Inflammatory macrophage treated with lipopolysaccharide for 4 hours (primary cell): ENCODE measurements at regions not wholly inside any gene's neighbourhood (a gene's known extent, or its start where the extent isn't known, plus 50 kb on each side); places are given as distances from the start of the nearest gene placed in this dataset.
"Not testable (repeated sequence)": the region's sequence is repeated elsewhere in the genome, so short reads cannot be mapped to it uniquely, and the experiment has no call there.

Experiments
- DNase-seq: peaks from one replicate; pipeline ENCODE4 v3.0.0-alpha.2; 2020

DNA sequence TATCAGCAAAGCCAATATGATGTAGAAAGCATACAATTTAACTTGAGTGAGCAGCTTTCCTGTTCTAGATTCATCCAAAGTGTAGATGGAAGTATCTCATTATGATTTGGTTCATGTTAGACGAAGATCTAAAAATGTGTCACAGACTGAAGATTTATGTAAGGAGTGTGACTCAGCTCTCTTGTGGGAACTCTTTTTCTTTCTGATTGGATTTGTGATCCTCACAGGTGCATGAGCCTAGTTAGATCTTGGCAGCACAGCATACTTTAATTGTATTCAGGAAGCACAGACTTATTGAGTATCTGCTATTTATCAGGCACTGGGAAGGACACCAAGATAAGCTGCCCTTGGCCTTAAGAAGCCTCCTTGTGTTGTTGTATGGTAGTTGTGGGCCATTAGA lies 147.1 kb downstream of the C11orf91 start:
- DNase-seq: no peak

DNA sequence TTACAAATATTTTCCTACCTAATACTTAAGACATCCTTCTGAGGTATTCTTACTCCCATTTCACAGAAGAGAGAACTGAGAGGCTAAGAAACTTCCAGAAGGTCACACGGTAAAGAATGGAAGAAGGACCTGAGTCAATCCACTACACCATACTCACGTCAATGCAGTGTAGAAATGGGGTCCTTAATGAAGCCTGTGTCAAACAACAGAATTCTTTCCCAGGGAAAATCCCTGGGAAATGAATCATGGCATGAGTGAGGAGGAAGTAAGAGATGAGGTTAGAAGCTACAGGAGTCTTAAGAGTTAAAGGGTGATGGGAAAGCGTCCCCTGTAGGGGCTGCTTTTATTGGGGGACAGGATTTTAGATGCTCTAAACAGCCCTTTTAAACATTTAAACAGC lies 147.9 kb downstream of the C11orf91 start:
- no peak for DNase-seq

DNA sequence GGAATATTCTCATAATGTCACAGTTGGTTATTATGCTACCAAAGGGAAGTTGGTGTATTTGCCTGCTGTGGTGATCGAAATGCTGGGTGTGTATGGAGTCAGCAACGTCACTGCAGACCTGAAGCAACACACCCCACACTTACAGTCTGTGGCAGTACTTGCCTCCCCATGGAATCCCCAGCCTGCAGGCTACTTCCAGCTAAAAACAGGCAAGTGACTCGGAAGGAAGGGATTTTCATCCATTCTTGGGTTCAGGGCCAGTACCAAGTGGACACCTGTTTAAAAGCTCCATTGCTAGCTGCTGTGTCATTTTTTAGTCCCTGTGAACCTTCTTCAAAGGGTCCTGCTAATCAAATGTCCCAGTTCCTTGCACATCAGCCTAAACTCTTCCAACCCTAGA lies 149.6 kb downstream of the C11orf91 start:
- no peak for DNase-seq

- no peak for DNase-seq
Observed at GRCh38 chr11:33549483-33549882, 151.1 kb downstream of the C11orf91 start.

- DNase-seq: no peak
Observed at GRCh38 chr11:33545931-33546330, 154.7 kb downstream of the C11orf91 start.

DNA sequence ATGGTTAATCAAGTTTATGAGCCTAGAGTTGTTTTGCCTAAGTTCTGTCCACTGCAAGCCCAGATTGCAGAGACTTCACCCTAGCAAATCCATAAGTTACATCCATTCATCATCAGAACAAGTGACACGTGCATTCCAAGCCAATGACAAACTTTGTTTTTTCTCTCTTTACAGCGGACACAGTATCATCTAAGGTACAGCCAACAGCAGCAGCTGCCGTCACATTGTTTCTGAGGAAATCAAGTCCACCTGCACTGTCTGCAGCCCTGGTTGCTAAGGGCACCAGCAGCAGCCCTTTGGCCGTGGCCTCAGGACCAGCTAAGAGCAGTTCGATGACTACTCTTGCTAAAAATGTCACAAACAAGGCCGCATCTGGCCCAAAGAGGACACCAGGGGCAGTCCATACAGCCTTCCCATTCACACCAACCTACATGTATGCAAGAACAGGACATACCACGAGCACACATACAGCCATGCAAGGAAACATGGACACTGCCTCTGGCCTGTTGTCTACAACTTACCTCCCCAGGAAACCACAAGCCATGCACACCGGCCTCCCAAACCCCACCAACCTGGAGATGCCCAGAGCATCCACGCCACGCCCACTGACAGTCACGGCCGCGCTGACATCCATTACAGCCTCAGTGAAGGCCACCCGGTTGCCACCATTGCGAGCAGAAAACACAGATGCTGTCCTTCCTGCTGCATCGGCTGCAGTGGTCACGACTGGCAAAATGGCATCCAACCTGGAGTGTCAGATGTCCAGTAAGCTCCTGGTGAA lies 155.8 kb downstream of the C11orf91 start:
- DNase-seq: no peak

DNA sequence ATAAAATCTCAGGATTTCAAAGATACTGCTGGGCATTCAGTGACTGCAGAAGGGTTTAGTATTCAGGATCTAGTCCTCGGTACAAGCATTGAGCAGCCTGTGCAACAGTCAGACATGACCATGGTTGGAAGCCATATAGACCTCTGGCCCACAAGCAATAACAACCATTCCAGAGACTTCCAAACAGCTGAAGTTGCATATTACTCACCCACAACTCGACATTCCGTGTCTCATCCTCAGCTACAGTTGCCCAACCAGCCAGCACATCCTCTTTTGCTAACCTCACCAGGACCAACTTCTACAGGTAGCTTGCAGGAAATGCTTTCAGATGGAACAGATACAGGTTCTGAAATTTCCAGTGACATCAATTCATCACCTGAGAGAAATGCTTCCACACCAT lies 156.8 kb downstream of the C11orf91 start:
- no peak for DNase-seq

- peak; percentile 22 for DNase-seq
Observed at GRCh38 chr11:33542921-33543320, 157.7 kb downstream of the C11orf91 start.

GRCh38 chr11:33540946-33541915 lies 159.4 kb downstream of the C11orf91 start:
- DNase-seq: no peak

DNA sequence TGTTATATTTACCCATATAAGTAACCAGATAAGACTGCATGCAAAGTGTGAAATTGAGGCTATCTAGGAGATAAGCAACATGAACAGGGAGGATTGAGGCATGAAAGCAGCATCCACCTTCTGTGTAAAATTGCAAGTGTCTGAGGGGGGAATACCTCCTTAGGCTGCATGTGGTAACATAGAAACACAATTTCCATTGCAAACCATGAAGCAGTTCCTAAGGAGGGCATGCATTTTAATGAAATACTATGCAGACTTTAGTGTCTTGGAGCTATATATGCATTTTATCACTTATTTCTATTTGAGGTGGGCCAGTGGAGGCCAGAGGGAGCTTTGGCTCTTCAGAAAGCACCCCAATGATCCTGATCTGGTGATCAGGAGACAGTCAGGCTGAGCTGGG lies 160.2 kb downstream of the C11orf91 start:
- DNase-seq: no peak

GRCh38 chr11:33539751-33540150 lies 160.9 kb downstream of the C11orf91 start:
- DNase-seq: no peak

- DNase-seq: no peak
Observed at GRCh38 chr11:33538726-33539125, 161.9 kb downstream of the C11orf91 start.

- no peak for DNase-seq
Observed at GRCh38 chr11:33536178-33536577, 164.4 kb downstream of the C11orf91 start.

- no peak for DNase-seq
Observed at GRCh38 chr11:33534575-33534974, 166.1 kb downstream of the C11orf91 start.

DNA sequence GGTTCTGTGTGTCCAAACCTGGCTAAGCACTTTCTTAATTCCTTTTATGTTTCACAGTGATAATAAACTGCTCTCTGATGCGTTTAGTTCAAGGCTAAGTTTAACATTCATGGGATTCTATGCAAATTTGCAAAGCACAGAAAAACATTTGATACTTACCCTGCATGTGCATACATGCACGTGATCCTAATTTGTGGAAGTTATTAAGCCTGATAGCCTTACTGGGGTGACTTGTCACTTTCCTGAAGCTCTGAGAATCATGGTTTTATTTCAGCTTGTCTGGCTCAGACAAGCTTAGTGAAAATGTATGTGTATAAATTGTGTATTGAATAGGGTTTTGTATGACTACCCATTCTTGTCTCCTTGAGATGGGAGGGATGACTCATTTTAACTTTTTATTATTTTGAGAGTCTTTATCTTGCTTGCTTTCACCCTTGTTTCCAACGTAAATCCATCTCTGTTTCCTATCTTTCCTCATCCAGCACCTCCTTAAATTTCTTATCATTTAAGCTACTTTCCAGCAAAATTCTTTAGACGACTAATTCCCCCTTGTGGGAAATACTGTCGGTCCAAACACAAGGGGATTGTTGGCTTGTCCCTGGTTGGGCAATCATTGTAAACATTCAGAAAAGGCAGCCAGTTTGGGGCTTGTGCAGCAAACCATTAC lies 167.1 kb downstream of the C11orf91 start:
- DNase-seq: no peak

- no peak for DNase-seq
Observed at GRCh38 chr11:33532720-33533385, 167.8 kb downstream of the C11orf91 start.

DNA sequence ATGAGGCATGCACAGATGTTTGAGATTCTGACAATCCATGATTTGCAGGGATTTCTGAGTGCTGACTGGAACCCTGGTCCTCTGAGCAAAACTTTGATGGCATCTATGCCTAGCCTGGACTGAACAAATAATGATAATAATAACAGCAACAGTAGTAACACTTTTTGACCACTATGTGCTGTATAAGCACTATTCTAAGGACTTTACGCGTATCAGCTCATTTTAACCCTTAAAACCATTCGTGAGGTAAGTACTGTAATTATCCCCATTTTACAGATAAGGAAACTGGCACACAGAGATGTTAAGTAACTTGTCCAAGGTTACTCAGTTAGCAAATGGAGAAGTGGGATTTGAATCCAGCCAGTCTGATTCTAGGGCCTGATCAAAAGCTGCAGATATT lies 168.4 kb downstream of the C11orf91 start:
- DNase-seq: no peak

- DNase-seq: no peak
Observed at GRCh38 chr11:33531743-33532181, 168.9 kb downstream of the C11orf91 start.

GRCh38 chr11:33530815-33531214 lies 169.8 kb downstream of the C11orf91 start:
- DNase-seq: no peak

- DNase-seq: no peak
Observed at GRCh38 chr11:33529461-33529860, 171.2 kb downstream of the C11orf91 start.

GRCh38 chr11:33527738-33528137 lies 172.9 kb downstream of the C11orf91 start:
- DNase-seq: not testable (repeated sequence)

DNA sequence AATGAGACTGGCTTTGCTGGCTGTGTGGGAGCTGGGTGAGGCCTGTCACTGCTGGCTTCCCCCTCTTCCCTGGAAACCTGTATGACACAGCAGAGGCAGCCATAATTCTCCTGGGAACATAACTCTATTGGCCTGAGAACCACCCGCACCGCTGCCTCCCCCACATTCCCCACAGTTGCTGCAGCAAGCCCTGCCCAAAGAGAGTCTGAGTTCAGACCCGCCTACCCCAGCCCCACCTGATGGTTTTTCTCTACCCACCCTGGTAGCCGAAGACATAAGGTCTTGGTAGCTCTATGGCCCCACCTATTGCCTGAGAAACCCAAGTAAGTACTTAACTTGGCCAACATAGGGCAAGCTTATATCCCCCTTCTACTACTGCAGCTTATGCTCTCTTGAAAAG lies 174.8 kb downstream of the C11orf91 start:
- DNase-seq: no peak

DNA sequence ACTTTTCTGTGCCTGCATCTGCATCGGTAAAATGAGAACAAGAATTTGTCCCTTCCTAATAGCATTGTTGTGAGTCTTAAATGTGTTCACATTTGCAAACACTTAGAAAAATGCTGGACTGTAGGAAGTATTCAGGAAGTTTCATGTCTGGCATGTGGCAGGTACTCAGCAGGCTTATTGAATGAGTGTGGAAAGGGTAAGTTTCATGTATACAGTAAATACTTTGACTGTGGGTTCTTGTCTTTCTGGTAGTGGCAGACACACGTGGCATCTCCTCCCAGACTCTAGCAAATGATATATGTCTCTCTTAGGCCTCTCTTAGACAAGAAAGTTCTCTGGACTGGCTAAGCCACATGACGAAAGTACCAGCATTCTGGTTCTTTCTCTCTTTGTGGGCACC lies 179.2 kb downstream of the C11orf91 start:
- no peak for DNase-seq
